NB4 (cell line): ENCODE measurements at regions not wholly inside any gene's neighbourhood (a gene's known extent, or its start where the extent isn't known, plus 50 kb on each side); places are given as distances from the start of the nearest gene placed in this dataset.

Source experiments
- CTCF ChIP-seq: IDR thresholded peaks from one replicate; pipeline ENCODE4 v1.5.1; 2012; ENCODE audit warnings: low read depth, low read length
- POLR2A ChIP-seq: IDR thresholded peaks from 2 replicates; pipeline ENCODE4 v1.6.1; 2011; ENCODE audit warnings: mild to moderate bottlenecking; ENCODE audit not compliant: insufficient read length; ENCODE audit errors: extremely low read depth

- TF ChIP-seq CTCF (no peak), POLR2A (no peak)
Measured at GRCh38 chr7:155211761-155212160, 85.9 kb upstream of the INSIG1 start.
